ENCODE measurements at regions not wholly inside any gene's neighbourhood (a gene's known extent, or its start where the extent isn't known, plus 50 kb on each side); places are given as distances from the start of the nearest gene placed in this dataset.

GRCh38 chr3:123341-123740, 73.2 kb upstream of the CHL1 start:
- no peak overlapping the region for H3K4me3 ChIP-seq
- intact Hi-C loops (cut with DNase I; ENCODE audit: low total_unique reads): loop anchor here (2.0 kb wide), 1 partner anchor 43 kb away; no protein-coding TSS in a partner anchor
- H3K27ac ChIP-seq: no peak overlapping the region
- 47 to 70% methylated on average over 4 of the region's 4 CpGs for WGBS, 2 donors (ENCODE audit: low coverage in 1 of 2)
- H3K36me3 ChIP-seq: no peaks in the 10 kb centered on the region
- TF ChIP-seq POLR2AphosphoS5 (IDR thresholded peaks at IDR 0.05) (no peak), POLR2A (IDR thresholded peaks at IDR 0.05) (no peak), EP300 (IDR thresholded peaks at IDR 0.05; ENCODE audit: low read depth) (no peak), CTCF (IDR thresholded peaks at IDR 0.05) (no peak)
- H3K9me3 ChIP-seq: no peaks in the 10 kb centered on the region
- no peaks in the 10 kb centered on the region for H3K4me1 ChIP-seq
- DNase-seq: no peak
- no peaks in the 10 kb centered on the region for H3K27me3 ChIP-seq
- in situ Hi-C loops (cut with MboI; ENCODE audit: low pct_ligation_motif_present in 1 of 4, low pct_unique_long_range_greater_than_20kb in 1 of 4, low sequenced_read_pairs in 3 of 4): no loop called here

GRCh38 chr3:124557-125179, 71.9 kb upstream of the CHL1 start:
- no peak overlapping the region for H3K27ac ChIP-seq
- H3K4me1 ChIP-seq: no peaks in the 10 kb centered on the region
- intact Hi-C loops (cut with DNase I; ENCODE audit: low total_unique reads) (no loop called here), in situ Hi-C loops (cut with MboI; ENCODE audit: low pct_ligation_motif_present in 1 of 4, low pct_unique_long_range_greater_than_20kb in 1 of 4, low sequenced_read_pairs in 3 of 4) (no loop called here)
- H3K4me3 ChIP-seq: no peak overlapping the region
- H3K9me3 ChIP-seq: no peaks in the 10 kb centered on the region
- no peaks in the 10 kb centered on the region for H3K36me3 ChIP-seq
- no peak for DNase-seq
- H3K27me3 ChIP-seq: no peaks in the 10 kb centered on the region
- TF ChIP-seq POLR2AphosphoS5 (IDR thresholded peaks at IDR 0.05): no peak
- no peak for TF ChIP-seq EP300 (IDR thresholded peaks at IDR 0.05; ENCODE audit: low read depth)
- no peak for TF ChIP-seq POLR2A (IDR thresholded peaks at IDR 0.05)
- TF ChIP-seq CTCF (IDR thresholded peaks at IDR 0.05): no peak
- 47 to 53% methylated on average over 1 of the region's 1 CpG for WGBS, 2 donors (ENCODE audit: low coverage in 1 of 2)

GRCh38 chr3:128515-129172, 67.9 kb upstream of the CHL1 start:
- no peaks in the 10 kb centered on the region for H3K9me3 ChIP-seq
- no peaks in the 10 kb centered on the region for H3K4me1 ChIP-seq
- WGBS, 2 donors (ENCODE audit: low coverage in 1 of 2): 58% methylated on average over 3 of the region's 3 CpGs; no CpG with 5 or more reads in 1 of the 2 donors
- in situ Hi-C loops (cut with MboI; ENCODE audit: low pct_ligation_motif_present in 1 of 4, low pct_unique_long_range_greater_than_20kb in 1 of 4, low sequenced_read_pairs in 3 of 4): no loop called here
- no peak overlapping the region for H3K27ac ChIP-seq
- intact Hi-C loops (cut with DNase I; ENCODE audit: low total_unique reads): no loop called here
- DNase-seq: no peak
- no peak for TF ChIP-seq POLR2AphosphoS5 (IDR thresholded peaks at IDR 0.05)
- no peaks in the 10 kb centered on the region for H3K27me3 ChIP-seq
- H3K36me3 ChIP-seq: no peaks in the 10 kb centered on the region
- H3K4me3 ChIP-seq: no peak overlapping the region

GRCh38 chr3:131151-131888, 65.2 kb upstream of the CHL1 start:
- no peaks in the 10 kb centered on the region for H3K4me1 ChIP-seq
- H3K27me3 ChIP-seq: no peaks in the 10 kb centered on the region
- H3K36me3 ChIP-seq: no peaks in the 10 kb centered on the region
- 86% methylated on average over 5 of the region's 5 CpGs for WGBS, 2 donors (ENCODE audit: low coverage in 1 of 2)
- no peaks in the 10 kb centered on the region for H3K9me3 ChIP-seq
- no peak for DNase-seq
- H3K27ac ChIP-seq: no peak overlapping the region
- in situ Hi-C loops (cut with MboI; ENCODE audit: low pct_ligation_motif_present in 1 of 4, low pct_unique_long_range_greater_than_20kb in 1 of 4, low sequenced_read_pairs in 3 of 4): no loop called here
- H3K4me3 ChIP-seq: no peak overlapping the region
- intact Hi-C loops (cut with DNase I; ENCODE audit: low total_unique reads): no loop called here
- TF ChIP-seq POLR2AphosphoS5 (IDR thresholded peaks at IDR 0.05): no peak
- TF ChIP-seq POLR2A (IDR thresholded peaks at IDR 0.05): no peak
- no peak for TF ChIP-seq EP300 (IDR thresholded peaks at IDR 0.05; ENCODE audit: low read depth)
- no peak for TF ChIP-seq CTCF (IDR thresholded peaks at IDR 0.05)
